WTC11 (cell line): ENCODE measurements at regions not wholly inside any gene's neighbourhood (a gene's known extent, or its start where the extent isn't known, plus 50 kb on each side); places are given as distances from the start of the nearest gene placed in this dataset.

Source experiments
- ATAC-seq: fragments of 200-7000 bp; cut with Tn5 transposase; 2 replicates; pipeline ENCODE4 v1.10.0; 2021; ENCODE audit warnings: mild to moderate bottlenecking, moderate library complexity
- CTCF ChIA-PET: fragments of 300-600 bp; sonication (Branson Sonifier 250); formaldehyde crosslinking; loops from one replicate; lab custom pipeline; 2021; ENCODE audit warnings: antibody characterized with exemption; lab: Charles Lee
- POLR2A ChIA-PET: fragments of 350-600 bp; sonication (Branson Sonifier 250); formaldehyde crosslinking; loops from one replicate; lab custom pipeline; 2021; ENCODE audit warnings: antibody characterized with exemption; lab: Charles Lee
- DNase-seq: peaks from one replicate; pipeline ENCODE4 v3.0.0; 2021; ENCODE audit warnings: low spot score
- H3K27ac Mint-ChIP-seq: 2 replicates; pipeline ENCODE4 v1.8.0; 2021; ENCODE audit warnings: mixed read lengths
- H3K27me3 Mint-ChIP-seq: 2 replicates; pipeline ENCODE4 v1.8.0; 2021; ENCODE audit warnings: low read depth, mild to moderate bottlenecking, moderate library complexity, mixed read lengths
- H3K36me3 Mint-ChIP-seq: 2 replicates; pipeline ENCODE4 v1.8.0; 2021; ENCODE audit warnings: mixed read lengths
- H3K4me1 Mint-ChIP-seq: 2 replicates; pipeline ENCODE4 v1.8.0; 2022; ENCODE audit warnings: mixed read lengths
- H3K4me3 Mint-ChIP-seq: 2 replicates; pipeline ENCODE4 v1.8.0; 2021; ENCODE audit warnings: mild to moderate bottlenecking, moderate library complexity, mixed read lengths
- H3K9me3 Mint-ChIP-seq: 2 replicates; pipeline ENCODE4 v1.8.0; 2021; ENCODE audit warnings: mixed read lengths
- ATF3 ChIP-seq: sonication (generic); formaldehyde crosslinking; conservative IDR thresholded peaks from 2 replicates; pipeline ENCODE4 v1.8.1; 2022; ENCODE audit warnings: mild to moderate bottlenecking, missing genetic modification reagents
- ATF6 ChIP-seq: sonication (generic); formaldehyde crosslinking; IDR thresholded peaks from 2 replicates; pipeline ENCODE4 v1.8.1; 2023; ENCODE audit warnings: mild to moderate bottlenecking, missing genetic modification reagents
- GABPB1 ChIP-seq: sonication (generic); formaldehyde crosslinking; IDR thresholded peaks from 2 replicates; pipeline ENCODE4 v1.8.1; 2023; ENCODE audit warnings: mild to moderate bottlenecking, missing genetic modification reagents
- GTF2I ChIP-seq: fragments of 250-450 bp; sonication (Bioruptor Pico); conservative IDR thresholded peaks from 2 replicates; pipeline ENCODE4 v1.4.0; 2021; ENCODE audit warnings: mild to moderate bottlenecking
- JAZF1 ChIP-seq: fragments of 250-450 bp; sonication (Bioruptor Pico); IDR thresholded peaks from 2 replicates; pipeline ENCODE4 v1.9.0; 2021; ENCODE audit warnings: moderate library complexity, mild to moderate bottlenecking, inconsistent platforms
- KAT7 ChIP-seq: sonication (generic); formaldehyde crosslinking; IDR thresholded peaks from 2 replicates; pipeline ENCODE4 v1.8.1; 2023; ENCODE audit warnings: missing genetic modification reagents, mild to moderate bottlenecking, borderline replicate concordance
- MYBL2 ChIP-seq: sonication (generic); formaldehyde crosslinking; IDR thresholded peaks from 2 replicates; pipeline ENCODE4 v1.8.1; 2023; ENCODE audit warnings: mild to moderate bottlenecking, moderate library complexity, missing genetic modification reagents
- NFATC4 ChIP-seq: fragments of 250-450 bp; sonication (Bioruptor Pico); IDR thresholded peaks from 2 replicates; pipeline ENCODE4 v1.9.0; 2021; ENCODE audit warnings: mild to moderate bottlenecking
- NFYB ChIP-seq: sonication (generic); formaldehyde crosslinking; conservative IDR thresholded peaks from 2 replicates; pipeline ENCODE4 v1.8.0; 2022; ENCODE audit warnings: low read depth, missing genetic modification reagents
- NR2C2 ChIP-seq: sonication (generic); formaldehyde crosslinking; IDR thresholded peaks from 2 replicates; pipeline ENCODE4 v1.8.0; 2022; ENCODE audit warnings: mild to moderate bottlenecking, missing genetic modification reagents
- RORB ChIP-seq: fragments of 250-450 bp; sonication (Bioruptor Pico); IDR thresholded peaks from 2 replicates; pipeline ENCODE4 v1.9.0; 2021; ENCODE audit warnings: mild to moderate bottlenecking
- SMAD3 ChIP-seq: sonication (generic); formaldehyde crosslinking; IDR thresholded peaks from 2 replicates; pipeline ENCODE4 v1.8.0; 2022; ENCODE audit warnings: missing genetic modification reagents, mild to moderate bottlenecking, borderline replicate concordance
- TP53 ChIP-seq: sonication (generic); formaldehyde crosslinking; IDR thresholded peaks from 2 replicates; pipeline ENCODE4 v1.8.1; 2023; ENCODE audit warnings: mild to moderate bottlenecking, missing genetic modification reagents
- ZNF138 ChIP-seq: sonication (generic); formaldehyde crosslinking; conservative IDR thresholded peaks from 2 replicates; pipeline ENCODE4 v1.8.1; 2022; ENCODE audit warnings: mild to moderate bottlenecking, moderate library complexity, missing genetic modification reagents
- ZNF232 ChIP-seq: sonication (generic); formaldehyde crosslinking; IDR thresholded peaks from 2 replicates; pipeline ENCODE4 v1.8.0; 2022; ENCODE audit warnings: mild to moderate bottlenecking, missing genetic modification reagents
- ZNF281 ChIP-seq: sonication (generic); formaldehyde crosslinking; IDR thresholded peaks from 2 replicates; pipeline ENCODE4 v1.8.0; 2023; ENCODE audit warnings: mild to moderate bottlenecking, missing genetic modification reagents
- ZNF317 ChIP-seq: sonication (generic); formaldehyde crosslinking; IDR thresholded peaks from 2 replicates; pipeline ENCODE4 v1.8.1; 2023; ENCODE audit warnings: low read depth, mild to moderate bottlenecking, moderate library complexity, missing genetic modification reagents, borderline replicate concordance
- ZNF512 ChIP-seq: sonication (generic); formaldehyde crosslinking; IDR thresholded peaks from 2 replicates; pipeline ENCODE4 v1.8.1; 2022; ENCODE audit warnings: missing genetic modification reagents, borderline replicate concordance
- ZNF671 ChIP-seq: fragments of 250-450 bp; sonication (Bioruptor Pico); IDR thresholded peaks from 2 replicates; pipeline ENCODE4 v1.8.0; 2021; ENCODE audit warnings: mild to moderate bottlenecking
- TF ChIP-seq, protein P1 (sequence below): sonication (generic); formaldehyde crosslinking; IDR thresholded peaks from 2 replicates; pipeline ENCODE4 v1.8.0; 2022; ENCODE audit warnings: missing genetic modification reagents
- TF ChIP-seq, protein P2 (sequence below): sonication (generic); formaldehyde crosslinking; IDR thresholded peaks from 2 replicates; pipeline ENCODE4 v1.8.1; 2022; ENCODE audit warnings: low read depth, missing genetic modification reagents, borderline replicate concordance
- TF ChIP-seq, protein P3 (sequence below): fragments of 250-450 bp; sonication (Bioruptor Pico); IDR thresholded peaks from 2 replicates; pipeline ENCODE4 v1.9.0; 2021; ENCODE audit warnings: mild to moderate bottlenecking

DNA sequence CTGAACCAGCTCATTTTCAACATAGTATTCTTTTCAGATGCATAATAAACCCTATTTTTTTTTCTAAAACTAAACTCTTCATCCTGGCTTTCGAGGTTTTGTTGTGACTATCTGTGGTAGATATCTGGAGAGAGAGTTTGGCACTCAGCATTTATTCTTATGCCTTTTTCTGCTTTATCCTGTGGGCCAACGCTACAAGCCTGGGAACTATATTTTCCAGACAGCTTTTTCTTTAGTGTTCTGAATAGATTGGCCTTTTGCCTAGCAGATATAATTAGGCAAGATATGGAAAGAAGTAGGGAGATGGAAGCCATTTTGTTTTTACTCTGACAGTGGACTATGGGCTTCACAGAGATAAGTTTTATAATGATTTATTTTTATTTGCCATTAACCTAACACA lies 486.7 kb downstream of the TMEM232 start (continued):
- TF ChIP-seq ZNF281 (CRISPR knock-in tag) (no peak), NFYB (no peak), MYBL2 (CRISPR knock-in tag) (no peak), ZNF671 (CRISPR knock-in tag) (no peak)
- TF ChIP-seq, protein P1, sequence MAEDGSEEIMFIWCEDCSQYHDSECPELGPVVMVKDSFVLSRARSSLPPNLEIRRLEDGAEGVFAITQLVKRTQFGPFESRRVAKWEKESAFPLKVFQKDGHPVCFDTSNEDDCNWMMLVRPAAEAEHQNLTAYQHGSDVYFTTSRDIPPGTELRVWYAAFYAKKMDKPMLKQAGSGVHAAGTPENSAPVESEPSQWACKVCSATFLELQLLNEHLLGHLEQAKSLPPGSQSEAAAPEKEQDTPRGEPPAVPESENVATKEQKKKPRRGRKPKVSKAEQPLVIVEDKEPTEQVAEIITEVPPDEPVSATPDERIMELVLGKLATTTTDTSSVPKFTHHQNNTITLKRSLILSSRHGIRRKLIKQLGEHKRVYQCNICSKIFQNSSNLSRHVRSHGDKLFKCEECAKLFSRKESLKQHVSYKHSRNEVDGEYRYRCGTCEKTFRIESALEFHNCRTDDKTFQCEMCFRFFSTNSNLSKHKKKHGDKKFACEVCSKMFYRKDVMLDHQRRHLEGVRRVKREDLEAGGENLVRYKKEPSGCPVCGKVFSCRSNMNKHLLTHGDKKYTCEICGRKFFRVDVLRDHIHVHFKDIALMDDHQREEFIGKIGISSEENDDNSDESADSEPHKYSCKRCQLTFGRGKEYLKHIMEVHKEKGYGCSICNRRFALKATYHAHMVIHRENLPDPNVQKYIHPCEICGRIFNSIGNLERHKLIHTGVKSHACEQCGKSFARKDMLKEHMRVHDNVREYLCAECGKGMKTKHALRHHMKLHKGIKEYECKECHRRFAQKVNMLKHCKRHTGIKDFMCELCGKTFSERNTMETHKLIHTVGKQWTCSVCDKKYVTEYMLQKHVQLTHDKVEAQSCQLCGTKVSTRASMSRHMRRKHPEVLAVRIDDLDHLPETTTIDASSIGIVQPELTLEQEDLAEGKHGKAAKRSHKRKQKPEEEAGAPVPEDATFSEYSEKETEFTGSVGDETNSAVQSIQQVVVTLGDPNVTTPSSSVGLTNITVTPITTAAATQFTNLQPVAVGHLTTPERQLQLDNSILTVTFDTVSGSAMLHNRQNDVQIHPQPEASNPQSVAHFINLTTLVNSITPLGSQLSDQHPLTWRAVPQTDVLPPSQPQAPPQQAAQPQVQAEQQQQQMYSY (CRISPR knock-in tag) = no peak

DNA sequence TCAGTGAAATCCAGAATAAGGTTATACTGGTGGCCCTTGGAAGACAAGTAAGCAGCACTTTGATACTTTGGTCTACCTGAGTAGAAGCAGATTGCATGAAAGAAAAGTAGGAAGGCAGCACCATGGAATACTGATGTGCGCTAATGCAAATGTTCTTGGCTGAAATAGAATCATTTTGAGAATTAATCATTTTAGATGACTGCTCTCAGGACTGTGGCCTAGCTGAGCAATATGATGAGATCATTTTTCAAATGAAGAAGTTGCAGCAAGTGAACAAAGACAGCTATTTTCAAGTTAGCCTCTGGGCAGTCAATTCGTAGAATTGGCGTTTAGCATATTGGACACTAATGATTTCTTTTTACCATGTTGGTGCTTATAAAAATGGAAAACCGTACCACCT lies 483.5 kb downstream of the TMEM232 start:
- no peak for ATAC-seq
- Mint-ChIP-seq H3K4me1 (no peaks in the 10 kb centered on the region), H3K27me3 (no peaks in the 10 kb centered on the region; the same call in 1 of the 2 replicates), H3K4me3 (no peak overlapping the region), H3K27ac (no peak overlapping the region), H3K36me3 (no peaks in the 10 kb centered on the region), H3K9me3 (peaks cover 5% of the 10 kb centered on the region)
- ChIA-PET POLR2A (no interaction called here), CTCF (no interaction called here)
- DNase-seq = no peak
- TF ChIP-seq NFATC4 (CRISPR knock-in tag) (no peak), ZNF232 (CRISPR knock-in tag) (no peak), JAZF1 (no peak), ZNF671 (CRISPR knock-in tag) (no peak), ZNF138 (no peak), TP53 (no peak), NR2C2 (CRISPR knock-in tag) (no peak), GTF2I (CRISPR knock-in tag) (no peak), ATF3 (CRISPR knock-in tag) (no peak), KAT7 (no peak), GABPB1 (CRISPR knock-in tag) (no peak), ZNF512 (no peak), ZNF317 (CRISPR knock-in tag) (no peak), ATF6 (CRISPR knock-in tag) (no peak), SMAD3 (CRISPR knock-in tag) (no peak), RORB (no peak)
- TF ChIP-seq, protein P2, sequence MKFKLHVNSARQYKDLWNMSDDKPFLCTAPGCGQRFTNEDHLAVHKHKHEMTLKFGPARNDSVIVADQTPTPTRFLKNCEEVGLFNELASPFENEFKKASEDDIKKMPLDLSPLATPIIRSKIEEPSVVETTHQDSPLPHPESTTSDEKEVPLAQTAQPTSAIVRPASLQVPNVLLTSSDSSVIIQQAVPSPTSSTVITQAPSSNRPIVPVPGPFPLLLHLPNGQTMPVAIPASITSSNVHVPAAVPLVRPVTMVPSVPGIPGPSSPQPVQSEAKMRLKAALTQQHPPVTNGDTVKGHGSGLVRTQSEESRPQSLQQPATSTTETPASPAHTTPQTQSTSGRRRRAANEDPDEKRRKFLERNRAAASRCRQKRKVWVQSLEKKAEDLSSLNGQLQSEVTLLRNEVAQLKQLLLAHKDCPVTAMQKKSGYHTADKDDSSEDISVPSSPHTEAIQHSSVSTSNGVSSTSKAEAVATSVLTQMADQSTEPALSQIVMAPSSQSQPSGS (CRISPR knock-in tag) = no peak
- TF ChIP-seq, protein P3, sequence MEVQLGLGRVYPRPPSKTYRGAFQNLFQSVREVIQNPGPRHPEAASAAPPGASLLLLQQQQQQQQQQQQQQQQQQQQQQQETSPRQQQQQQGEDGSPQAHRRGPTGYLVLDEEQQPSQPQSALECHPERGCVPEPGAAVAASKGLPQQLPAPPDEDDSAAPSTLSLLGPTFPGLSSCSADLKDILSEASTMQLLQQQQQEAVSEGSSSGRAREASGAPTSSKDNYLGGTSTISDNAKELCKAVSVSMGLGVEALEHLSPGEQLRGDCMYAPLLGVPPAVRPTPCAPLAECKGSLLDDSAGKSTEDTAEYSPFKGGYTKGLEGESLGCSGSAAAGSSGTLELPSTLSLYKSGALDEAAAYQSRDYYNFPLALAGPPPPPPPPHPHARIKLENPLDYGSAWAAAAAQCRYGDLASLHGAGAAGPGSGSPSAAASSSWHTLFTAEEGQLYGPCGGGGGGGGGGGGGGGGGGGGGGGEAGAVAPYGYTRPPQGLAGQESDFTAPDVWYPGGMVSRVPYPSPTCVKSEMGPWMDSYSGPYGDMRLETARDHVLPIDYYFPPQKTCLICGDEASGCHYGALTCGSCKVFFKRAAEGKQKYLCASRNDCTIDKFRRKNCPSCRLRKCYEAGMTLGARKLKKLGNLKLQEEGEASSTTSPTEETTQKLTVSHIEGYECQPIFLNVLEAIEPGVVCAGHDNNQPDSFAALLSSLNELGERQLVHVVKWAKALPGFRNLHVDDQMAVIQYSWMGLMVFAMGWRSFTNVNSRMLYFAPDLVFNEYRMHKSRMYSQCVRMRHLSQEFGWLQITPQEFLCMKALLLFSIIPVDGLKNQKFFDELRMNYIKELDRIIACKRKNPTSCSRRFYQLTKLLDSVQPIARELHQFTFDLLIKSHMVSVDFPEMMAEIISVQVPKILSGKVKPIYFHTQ (CRISPR knock-in tag) = no peak
